Activated CD8-positive, alpha-beta memory T cell treated with anti-CD3 and anti-CD28 coated beads, Interleukin-2, amount 50 U/mL, for 48 hours (primary cell): ENCODE measurements at regions not wholly inside any gene's neighbourhood (a gene's known extent, or its start where the extent isn't known, plus 50 kb on each side); places are given as distances from the start of the nearest gene placed in this dataset.

Experiments
- DNase-seq: peaks from one replicate; pipeline ENCODE4 v3.0.0-alpha.2; 2020

DNA sequence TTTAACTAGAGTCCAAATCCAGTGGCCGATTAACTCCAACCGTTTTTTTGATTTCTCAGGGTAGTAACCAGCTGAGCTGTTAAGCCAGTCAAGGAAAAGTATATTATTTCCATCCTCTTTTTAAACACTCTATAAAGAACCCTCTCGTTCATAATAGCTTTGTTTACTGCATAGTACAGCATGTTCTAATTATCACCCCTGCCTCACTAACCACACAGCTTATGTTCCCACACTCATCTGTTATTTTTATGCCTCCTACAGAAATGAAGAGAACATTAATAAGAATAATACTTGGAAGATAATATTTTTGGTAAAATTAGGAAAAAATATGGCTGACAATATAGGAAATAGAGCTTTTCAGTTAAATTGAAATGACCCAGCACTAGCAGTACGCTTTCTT, 2132.8 kb upstream of the CELF4 start:
- DNase-seq: no peak

DNA sequence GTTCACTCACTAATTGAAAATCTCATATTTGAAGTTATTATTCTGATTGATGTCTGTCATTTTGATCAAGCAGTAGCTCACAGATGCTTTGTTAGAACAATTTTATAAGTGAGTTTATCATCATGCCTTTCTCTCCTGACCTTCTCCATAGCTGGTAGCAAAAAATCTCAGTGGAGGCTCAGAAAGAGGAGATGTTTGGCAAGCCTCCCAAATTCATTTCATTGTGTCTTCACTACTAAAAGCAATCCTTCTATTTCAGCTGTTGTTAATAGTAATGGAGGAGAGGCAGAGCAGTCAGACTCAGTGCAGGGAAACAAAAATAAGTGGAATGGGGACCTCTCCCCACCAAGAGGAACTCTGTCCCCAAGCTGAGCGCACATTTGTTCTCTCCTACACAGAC, 2127.8 kb upstream of the CELF4 start:
- no peak for DNase-seq

DNA sequence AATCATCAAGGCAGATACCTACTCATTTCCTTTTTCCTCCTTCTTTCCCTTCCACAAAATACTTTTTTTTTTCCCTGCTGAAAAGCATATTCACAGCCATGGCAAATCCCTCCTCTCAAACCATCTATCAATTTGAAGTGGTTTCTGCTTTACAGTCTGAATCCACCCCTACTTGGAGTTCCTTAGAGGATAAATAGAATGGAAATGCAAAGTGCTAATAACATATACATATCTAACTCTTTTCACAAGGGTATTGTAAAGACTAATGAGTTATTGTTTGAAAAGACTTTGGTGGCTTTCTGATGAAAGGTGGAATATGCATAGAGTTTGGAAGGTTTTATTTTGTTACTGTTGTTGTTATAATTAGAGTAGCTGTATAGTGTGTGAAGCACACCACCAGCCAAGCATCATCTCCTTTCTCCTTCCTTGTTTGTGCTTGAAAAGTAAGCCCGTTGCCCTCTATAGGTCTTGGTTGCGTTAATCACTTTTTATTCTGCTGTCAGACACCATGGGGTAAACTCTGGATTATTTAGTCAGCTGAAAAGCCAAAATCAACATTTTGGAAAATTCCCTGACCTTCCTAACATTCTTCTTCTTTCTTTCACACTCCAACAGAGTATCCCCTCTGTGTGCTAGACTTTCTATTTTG, 2126.9 kb upstream of the CELF4 start:
- no peak for DNase-seq

DNA sequence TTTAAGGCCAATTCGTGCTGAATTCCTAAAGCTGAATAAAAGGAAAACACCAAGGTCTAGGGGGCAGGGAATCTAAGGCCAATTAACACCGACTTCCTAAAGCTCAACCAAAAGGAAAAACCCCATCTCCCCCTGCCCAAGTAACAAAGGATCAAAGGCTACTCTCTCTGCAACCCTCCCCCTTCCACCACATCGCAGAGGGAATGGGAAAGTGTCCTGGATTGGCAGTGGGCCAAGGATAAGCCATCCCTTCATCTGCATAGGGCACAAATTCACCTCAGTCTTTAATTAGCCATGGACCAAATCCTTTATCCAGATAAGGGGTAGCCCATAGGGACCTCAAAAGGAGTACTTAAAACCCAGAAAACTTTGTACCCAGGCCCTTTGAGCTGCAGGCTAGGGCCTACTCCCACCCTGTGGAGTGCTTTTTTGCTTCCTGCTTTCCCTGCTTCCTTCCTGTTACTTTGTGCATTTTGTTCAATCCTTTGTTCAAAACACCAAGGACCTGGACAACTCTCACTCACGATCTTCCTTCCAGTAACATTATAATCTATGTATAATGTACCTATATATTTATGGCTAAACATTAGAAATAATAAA, 2119.8 kb upstream of the CELF4 start:
- no peak for DNase-seq

DNA sequence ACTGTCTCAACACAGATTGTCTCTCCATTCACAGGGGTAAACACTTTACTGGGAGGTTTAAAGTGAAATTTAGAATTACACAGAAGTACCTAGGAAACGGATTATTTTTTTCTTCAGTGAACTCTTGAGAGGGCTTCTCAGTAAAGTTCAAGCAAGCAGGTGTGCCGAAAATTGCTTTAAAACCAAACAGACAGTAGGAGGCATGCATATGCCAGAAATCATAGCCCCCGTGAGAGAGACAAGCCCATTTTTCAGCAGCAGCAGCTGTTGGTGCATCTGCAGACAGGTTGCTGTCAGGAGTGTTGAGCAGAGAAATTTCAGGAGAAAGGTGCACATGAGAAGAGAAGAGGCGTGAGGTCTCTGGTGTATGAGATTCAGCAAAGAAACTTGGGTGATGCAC, 2115.5 kb upstream of the CELF4 start:
- no peak for DNase-seq

DNA sequence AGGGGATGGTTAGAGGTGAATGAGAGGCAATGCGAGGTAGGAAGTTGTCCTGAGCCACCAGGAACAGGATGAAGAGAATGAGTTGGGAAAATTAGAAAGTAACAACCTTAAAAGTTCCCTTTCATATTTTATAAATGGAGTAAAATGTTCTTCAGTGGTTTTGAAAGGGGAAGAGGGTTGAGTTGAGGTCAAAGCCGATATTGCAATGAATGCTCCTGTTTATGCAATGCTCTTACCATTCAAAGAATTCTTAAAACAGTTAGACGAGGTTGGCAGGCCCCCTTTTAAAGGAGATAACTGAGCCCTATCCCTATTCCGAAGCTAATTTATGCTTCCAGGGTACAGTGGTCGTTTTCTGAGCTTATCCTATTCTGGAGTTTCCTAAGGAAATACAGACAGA, 2110.3 kb upstream of the CELF4 start:
- DNase-seq: no peak

DNA sequence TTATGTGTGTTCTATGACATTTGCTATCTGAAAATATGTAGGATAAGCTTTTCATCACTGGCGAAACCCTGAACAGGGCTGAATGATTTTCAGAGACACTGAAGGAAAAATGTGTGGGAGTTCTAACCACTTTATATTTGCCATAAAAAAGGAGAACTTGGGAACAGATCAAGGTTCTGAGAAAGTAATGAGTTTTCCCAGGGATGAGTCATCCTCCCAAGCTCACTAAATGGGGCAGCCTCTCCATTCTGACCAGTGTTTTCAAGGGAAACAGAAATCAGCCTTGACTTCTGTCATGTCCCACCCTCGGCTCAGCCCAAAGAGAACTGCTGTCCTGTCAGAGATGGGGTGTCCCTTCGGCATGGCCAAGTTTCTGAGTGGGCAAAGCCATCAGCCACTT, 2109.8 kb upstream of the CELF4 start:
- DNase-seq: no peak

DNA sequence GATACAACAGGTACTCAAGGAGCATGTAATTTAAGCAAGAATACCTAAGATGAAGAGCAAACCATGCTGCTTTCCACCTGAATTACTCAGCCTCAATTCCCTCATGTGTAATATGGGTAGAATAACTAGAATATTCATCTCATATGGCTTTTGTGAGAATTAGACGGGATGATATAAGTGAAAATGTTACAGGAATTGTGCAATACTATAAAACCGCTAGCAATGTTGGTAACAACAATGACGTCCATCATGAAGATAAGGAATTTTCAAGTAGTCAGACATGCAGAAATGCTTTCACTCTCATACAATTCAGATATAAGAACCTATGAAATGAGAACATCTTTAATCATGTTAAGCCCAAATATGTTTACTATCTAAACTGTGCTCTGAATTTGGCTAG, 2106.6 kb upstream of the CELF4 start:
- DNase-seq: no peak

DNA sequence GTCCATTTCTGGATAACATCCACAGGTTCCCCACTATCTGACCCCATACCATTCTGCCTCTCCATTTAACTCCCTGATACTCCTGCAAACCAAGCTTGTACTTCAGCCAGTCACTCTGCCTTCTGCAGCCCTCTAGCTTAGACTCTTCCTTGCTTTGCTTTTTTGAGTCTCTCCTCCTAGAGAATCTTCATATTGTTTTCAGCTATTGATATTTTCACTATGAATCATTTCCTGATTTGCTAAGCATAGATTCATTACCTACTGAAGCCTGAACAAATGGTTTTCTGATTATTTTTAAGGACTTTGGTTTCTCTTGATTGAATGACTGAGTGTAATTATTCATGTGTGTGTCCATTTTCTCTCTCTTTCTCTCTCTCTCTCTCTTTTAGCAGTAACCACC, 2102.3 kb upstream of the CELF4 start:
- no peak for DNase-seq

DNA sequence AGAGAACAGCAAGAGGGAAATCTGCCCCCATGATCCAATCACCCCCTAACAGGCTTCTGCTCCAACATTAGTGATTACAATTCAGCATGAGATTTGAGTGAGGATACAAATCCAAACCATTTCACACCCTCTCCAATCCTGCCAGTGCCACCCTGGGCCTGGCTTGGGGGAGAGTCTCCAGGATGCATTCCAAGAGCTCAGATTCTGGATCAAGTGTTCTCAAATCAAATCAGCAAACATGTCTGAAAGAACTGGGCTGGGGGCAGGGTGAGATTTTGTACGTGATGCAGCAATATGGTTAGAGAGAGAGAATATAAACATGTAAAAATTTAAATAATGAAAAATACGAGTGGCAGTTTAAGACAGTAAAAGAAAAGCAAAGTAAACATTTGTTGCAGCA, 2100.9 kb upstream of the CELF4 start:
- DNase-seq: no peak

DNA sequence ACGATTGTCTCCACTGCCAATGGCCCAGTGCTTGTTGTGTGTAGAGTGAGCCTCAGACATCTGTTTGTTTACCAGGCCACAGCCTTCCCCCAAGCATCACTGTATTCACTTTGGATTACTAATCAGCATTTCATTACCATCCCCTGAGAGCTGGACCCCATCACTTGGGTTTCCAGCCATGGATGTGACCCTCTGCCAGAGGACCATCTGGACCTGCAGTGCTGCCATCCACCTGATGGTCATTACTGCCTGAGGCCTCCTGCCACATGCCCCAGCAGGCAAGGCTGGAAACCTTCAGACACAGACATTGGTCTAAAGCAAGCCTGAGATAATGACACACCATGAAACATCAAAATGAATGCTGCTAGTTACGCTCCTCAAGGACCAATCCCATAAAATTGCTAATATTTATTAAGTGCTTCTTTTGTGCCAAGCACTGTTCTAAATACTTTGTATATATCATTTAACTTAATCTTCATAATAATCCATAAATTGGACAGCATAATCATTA, 2096.3 kb upstream of the CELF4 start:
- DNase-seq: no peak

DNA sequence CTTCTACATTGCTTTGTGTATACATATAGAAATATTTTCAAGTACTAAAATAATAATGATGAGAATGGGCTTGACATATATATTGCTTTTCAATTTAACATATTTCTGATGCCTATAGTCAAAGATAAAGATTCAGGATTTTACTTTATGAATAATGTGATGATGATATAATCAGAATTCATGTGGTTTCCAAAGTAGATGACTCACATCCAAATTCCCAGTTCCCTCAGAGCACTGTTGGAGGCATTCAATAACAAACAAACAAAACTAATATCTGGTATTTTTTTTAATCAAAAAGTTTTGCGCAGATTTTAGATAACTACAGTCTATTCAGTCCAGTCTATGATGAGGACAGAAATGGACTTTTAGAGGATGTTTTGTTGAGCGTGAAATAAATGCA, 2094.5 kb upstream of the CELF4 start:
- no peak for DNase-seq

DNA sequence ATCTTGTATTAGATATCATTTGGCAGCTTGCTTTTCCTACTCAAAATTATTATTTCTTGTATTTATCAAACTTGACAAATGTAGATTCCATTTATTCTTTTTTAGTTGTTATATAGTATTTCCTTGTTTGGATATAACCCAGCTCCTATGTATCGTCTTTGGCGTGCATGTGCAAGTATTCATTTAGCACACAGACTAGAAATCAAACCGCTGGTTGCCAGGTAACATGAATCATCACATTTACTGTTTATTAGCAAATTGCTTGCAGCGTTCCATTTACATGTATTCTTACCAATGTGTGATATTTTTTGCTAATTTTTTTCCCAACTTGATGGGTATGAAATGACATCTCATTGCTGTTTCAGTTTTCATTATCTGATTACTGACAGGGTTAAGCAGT, 2089.7 kb upstream of the CELF4 start:
- DNase-seq: no peak

DNA sequence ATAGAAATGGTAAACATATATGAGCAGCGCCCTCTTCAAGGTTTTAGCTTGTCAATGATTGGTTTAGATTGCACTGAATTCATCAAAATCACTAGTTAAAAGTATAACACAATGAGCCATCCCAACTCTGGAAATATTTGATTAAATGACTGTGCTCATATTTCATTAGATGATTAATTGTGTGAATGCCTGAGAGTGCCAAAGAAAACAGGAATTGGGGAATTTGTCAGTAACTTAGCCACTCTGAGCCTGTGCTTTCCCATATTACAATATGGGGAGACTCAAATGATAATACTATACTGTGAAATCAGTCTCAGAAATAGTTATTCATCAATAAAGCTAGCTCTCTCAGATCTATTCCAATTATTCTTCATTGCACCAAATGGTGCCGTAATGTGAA, 2087.6 kb upstream of the CELF4 start:
- DNase-seq: no peak

DNA sequence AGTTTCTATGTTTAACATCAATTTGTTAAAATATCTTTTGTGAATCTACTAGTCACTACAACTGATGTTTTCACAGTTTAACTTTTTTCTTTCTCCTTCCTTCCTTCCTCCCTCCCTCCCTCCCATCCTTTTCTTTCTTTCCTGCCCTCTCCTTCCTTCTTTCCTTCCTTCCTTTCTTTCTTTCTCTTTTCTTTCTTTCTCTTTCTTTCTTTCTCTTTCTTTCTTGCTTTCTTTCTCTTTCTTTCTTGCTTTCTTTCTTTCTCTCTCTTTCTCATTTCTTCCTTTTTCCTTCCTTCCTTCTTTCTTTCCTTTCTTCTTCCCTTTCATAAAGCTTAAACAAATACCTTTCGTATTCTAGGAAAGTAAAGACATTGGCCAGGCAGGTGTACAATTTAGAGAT, 2083.0 kb upstream of the CELF4 start:
- DNase-seq: no peak

DNA sequence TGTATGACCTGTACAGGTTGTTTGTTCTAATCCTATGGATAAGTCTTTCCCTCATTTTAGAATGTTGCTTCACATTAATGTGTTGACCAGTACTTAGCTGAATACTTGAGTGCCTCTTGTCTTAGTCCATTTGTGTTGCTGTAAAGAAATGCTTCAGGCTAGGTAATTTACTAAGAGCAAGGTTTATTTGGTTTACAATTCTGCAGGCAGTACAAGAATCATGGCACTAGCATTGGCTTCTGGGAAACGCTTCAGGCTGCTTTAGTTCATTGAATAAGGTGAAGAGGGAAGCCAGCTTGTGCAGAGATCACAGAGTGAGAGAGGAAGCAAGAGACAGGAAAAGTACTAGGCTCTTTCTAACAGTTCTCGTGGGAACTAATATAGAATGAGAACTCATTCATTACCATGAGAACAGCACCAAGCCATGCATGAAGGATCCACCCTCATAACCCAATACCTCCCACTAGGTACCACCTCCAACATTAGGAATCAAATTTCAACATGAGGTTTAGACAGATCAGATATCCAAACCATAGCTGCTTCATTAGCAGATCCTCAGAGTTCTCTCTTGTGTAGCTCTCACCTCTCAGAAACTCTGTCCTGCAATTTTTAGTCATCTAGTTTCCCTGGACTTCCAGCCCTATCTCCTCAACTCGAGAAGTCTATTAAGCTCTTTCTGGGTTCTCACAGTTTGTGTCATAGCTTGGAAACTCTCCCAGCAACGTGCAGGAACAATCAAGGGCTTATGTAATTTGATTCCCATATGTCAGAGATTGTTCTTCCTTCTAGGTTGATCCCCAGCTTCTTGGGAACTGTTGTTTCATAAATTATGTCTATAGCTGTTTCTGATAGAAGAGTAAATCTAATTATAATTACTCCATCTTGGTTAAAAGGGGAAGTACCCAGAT, 2082.3 kb upstream of the CELF4 start:
- no peak for DNase-seq

DNA sequence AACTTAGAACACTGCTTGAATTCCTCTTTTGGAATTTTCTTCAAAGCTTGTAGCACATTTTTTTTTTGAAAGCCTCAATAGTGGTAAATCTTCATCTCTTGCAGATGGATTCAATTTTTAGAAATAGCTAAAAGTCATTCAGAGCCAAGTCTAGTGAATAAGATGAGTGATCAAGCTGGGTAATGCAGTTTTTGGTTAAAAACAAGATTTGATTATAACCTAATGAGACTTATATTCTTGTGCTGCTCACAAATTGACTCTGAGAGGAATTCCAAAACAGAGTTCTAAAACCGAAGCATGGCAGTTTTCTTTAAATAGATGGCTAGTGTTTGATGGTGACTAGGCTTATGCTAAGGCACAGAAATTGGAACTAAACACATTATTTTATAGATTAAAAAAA, 2072.6 kb upstream of the CELF4 start:
- DNase-seq: no peak

DNA sequence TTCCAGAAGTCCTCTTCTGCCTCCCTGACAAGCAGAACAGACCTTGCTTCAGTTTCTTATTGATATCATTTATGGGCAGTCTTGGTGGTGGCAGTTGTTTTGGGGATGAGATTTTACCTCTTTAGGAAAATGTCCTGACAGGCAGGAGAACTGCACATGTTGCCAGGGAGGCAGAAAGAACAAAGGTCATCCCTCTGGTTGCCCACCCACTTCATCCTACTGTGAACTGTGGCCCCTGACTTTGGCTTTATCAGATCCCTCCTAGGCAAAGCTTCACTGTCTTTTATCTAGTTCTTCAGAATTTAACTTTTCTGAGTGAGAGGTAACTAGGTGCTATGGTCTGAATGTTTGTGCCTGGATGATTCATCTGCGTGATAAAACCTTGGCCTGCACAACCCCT, 2071.3 kb upstream of the CELF4 start:
- no peak for DNase-seq

DNA sequence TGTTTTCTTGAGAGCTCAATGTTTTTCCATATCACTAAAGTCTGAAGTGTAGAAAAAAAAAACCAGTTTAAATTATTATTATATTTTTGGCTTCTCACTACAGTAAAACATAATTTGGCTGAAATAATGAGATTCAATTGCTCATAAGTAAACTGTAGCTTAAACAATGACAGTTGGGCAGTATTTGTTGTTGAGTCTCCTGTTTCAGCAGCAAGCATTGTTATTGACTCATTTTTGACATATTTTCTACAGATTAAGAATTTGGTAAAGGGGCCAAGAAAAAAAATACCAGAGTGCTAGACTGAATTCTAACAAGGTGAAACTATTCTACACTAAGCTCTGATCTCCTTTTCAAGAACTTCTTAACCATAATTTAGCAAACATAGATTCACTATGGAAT, 2070.4 kb upstream of the CELF4 start:
- no peak for DNase-seq

DNA sequence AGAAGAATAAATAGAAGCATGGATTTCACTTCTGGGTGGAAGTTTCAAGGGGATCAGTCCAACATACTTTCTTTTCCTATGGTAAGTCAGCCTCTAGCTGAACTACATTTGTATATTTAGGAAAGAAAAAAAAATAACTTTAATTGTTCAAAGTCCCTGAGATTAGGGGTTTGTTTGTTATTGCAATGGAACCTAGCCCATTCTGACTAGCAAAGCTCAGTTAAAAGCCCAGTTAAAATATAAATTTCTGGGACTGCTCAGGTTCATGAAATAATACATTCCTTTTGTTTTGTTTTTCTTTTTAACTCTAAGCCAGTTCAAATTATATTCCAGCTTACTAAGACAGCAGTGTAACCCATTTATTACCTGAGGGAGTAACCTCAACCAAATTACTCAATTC, 2069.6 kb upstream of the CELF4 start:
- DNase-seq: no peak

DNA sequence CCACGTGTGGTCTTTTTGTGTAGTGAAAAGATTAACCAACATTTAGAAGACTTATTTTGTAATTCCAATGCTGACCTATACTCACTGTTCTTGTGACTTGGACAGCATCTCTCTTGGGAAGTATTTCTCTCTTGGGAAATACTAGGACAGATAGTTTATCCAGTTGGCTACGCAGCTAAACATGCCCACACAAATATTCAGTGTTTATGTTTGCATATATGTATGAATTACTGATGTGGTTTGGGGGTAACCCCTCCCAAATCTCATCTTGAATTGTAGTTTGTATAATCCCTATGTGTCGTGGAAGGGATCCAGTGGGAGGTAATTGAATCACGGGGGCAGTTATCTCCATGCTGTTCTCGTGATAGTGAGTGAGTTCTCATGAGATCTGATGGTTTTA, 2062.3 kb upstream of the CELF4 start:
- no peak for DNase-seq

DNA sequence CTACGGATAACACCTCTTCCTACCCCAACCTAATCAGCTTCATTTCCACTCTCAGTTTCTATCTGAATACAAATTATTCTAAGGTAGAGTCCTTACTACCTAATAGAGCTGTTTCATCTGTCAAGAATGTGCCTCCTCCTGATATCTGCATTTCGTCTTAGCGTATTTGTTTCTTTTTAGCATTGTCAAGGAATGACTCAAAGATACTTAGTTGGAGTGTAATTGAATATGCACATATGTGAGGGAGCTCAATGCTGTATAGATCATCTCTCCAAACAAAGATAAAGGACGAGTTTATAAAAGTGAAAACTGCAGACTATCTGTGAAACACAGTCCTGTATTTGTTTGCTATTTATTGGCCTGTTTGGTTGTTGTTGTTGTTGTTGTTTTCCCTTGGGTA, 2059.4 kb upstream of the CELF4 start:
- DNase-seq: no peak

DNA sequence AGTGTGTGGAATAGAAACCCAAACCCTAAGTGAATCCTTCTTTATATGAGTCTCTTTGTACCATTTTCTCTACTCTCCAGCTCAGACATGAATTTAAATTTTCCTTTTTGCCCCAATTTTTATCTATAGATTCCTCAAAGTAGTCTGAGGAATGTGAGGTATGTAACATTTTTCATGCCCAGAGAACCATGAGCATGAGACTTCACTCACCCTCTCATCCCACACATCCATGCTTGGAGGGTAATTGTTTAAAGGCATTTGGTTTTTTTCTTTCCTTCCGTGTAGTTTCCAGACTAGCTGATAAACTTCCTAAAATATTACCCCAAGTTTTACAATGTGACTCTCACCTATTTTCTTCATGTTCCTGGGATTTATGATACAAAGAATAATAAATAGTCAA, 2056.8 kb upstream of the CELF4 start:
- DNase-seq: no peak

DNA sequence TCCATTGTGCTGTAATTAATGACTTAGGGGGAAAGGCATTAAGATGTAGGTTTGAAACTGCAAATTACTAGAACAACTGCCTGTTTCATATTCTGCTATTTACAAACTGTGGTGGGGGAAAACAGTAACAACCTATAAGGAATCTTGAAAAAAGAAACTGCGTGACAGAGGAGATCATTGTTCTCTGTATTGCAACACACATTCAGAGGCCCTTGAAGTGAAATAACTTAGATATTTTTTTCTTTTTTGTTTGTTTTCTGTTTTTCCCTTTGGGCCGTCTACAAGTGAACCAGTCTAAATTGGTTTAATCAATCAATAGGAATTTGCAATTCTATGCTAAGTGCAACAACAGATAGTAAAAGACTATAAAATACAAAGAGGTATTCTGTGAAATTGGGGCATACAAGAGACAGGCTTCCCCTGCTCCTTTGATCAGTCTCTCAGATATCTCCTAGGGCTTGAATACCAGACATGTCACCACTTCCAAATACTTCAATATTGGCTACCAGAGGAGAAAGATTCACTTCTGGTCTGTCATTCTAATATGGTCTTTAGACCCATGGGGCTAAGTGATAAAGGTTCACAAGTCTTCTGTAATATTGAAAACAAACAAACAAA, 2055.1 kb upstream of the CELF4 start:
- no peak for DNase-seq
